ENCODE measurements at regions not wholly inside any gene's neighbourhood (a gene's known extent, or its start where the extent isn't known, plus 50 kb on each side); places are given as distances from the start of the nearest gene placed in this dataset.

- H3K27me3 ChIP-seq (ENCODE audit: low read length), result no peaks in the 10 kb centered on the region
- ChIA-PET CTCF (no interaction called here), POLR2A (ENCODE audit: unreplicated experiment) (interaction anchor here (0.5 kb wide), 1 partner anchor 45 kb away, joined by 10 read pairs; no protein-coding TSS in a partner anchor)
- H3K36me3 ChIP-seq (ENCODE audit: low read depth, low read length), result no peaks in the 10 kb centered on the region
- no peaks in the 10 kb centered on the region for H4K20me1 ChIP-seq (ENCODE audit: low read length)
- H3K4me3 ChIP-seq (ENCODE audit: low read length), result no peak overlapping the region
- H3K4me1 ChIP-seq (ENCODE audit: insufficient read depth, low read length), result peaks cover 17% of the 10 kb centered on the region
- H3K9ac ChIP-seq (ENCODE audit: low read length), result no peak overlapping the region
- no TSS peak for BruUV-seq (replicated peaks)
- H3K4me2 ChIP-seq (ENCODE audit: low read length), result no peak overlapping the region
- no peak for TF ChIP-seq EZH2 (IDR thresholded peaks at IDR 0.05; ENCODE audit: low read length, unreplicated experiment)
- no peak for TF ChIP-seq EZH2phosphoT487 (IDR thresholded peaks at IDR 0.05; ENCODE audit: borderline replicate concordance, low read length)
- no peak for TF ChIP-seq CTCF (conservative IDR thresholded peaks at IDR 0.05; ENCODE audit: low read depth, low read length)
- H3K9me3 ChIP-seq (ENCODE audit: low read length), result no peaks in the 10 kb centered on the region
- intact Hi-C loops (cut with micrococcal nuclease), result no loop called here
- no peaks in the 10 kb centered on the region for H3K79me2 ChIP-seq (ENCODE audit: low read length)
- no peak for ATAC-seq
- no peak overlapping the region for H3K27ac ChIP-seq (ENCODE audit: low read length)
- no peaks in the 10 kb centered on the region for H3F3A ChIP-seq (ENCODE audit: low read length, unreplicated experiment)
- DNase-seq, result no peak
- H2AFZ ChIP-seq (ENCODE audit: low read length), result no peak overlapping the region
- no peaks in the 10 kb centered on the region for H3K9me2 ChIP-seq (replicated peaks; ENCODE audit: low read length)
Observed at GRCh38 chr1:162982364-162982763, 86.8 kb upstream of the RGS4 start.

- ChIA-PET CTCF (no interaction called here), POLR2A (ENCODE audit: unreplicated experiment) (no interaction called here)
- Histone ChIP-seq H3K4me2 (ENCODE audit: low read length) (no peak overlapping the region), H3K27ac (ENCODE audit: low read length) (no peak overlapping the region), H2AFZ (ENCODE audit: low read length) (no peak overlapping the region), H4K20me1 (ENCODE audit: low read length) (no peaks in the 10 kb centered on the region), H3F3A (ENCODE audit: low read length, unreplicated experiment) (no peaks in the 10 kb centered on the region), H3K9ac (ENCODE audit: low read length) (no peak overlapping the region), H3K9me3 (ENCODE audit: low read length) (no peaks in the 10 kb centered on the region), H3K4me1 (ENCODE audit: insufficient read depth, low read length) (peaks cover 9% of the 10 kb centered on the region), H3K27me3 (ENCODE audit: low read length) (no peaks in the 10 kb centered on the region), H3K4me3 (ENCODE audit: low read length) (no peak overlapping the region), H3K79me2 (ENCODE audit: low read length) (no peaks in the 10 kb centered on the region), H3K36me3 (ENCODE audit: low read depth, low read length) (no peaks in the 10 kb centered on the region), H3K9me2 (replicated peaks; ENCODE audit: low read length) (no peaks in the 10 kb centered on the region)
- ATAC-seq (no peak), DNase-seq (no peak)
- no TSS peak for BruUV-seq (replicated peaks)
- TF ChIP-seq CTCF (conservative IDR thresholded peaks at IDR 0.05; ENCODE audit: low read depth, low read length), result no peak
- TF ChIP-seq EZH2phosphoT487 (IDR thresholded peaks at IDR 0.05; ENCODE audit: borderline replicate concordance, low read length), result no peak
- no peak for TF ChIP-seq EZH2 (IDR thresholded peaks at IDR 0.05; ENCODE audit: low read length, unreplicated experiment)
- intact Hi-C loops (cut with micrococcal nuclease), result no loop called here
Observed at GRCh38 chr1:162977944-162978568, 91.1 kb upstream of the RGS4 start.

GRCh38 chr1:162976628-162977027, 92.5 kb upstream of the RGS4 start:
- CTCF ChIA-PET, result no interaction called here
- Histone ChIP-seq H3K36me3 (ENCODE audit: low read depth, low read length) (no peaks in the 10 kb centered on the region), H3K4me1 (ENCODE audit: insufficient read depth, low read length) (peaks cover 13% of the 10 kb centered on the region)

More at GRCh38 chr1:162976628-162977027, 92.5 kb upstream of the RGS4 start:
- H3K79me2 ChIP-seq (ENCODE audit: low read length), result no peaks in the 10 kb centered on the region
- H4K20me1 ChIP-seq (ENCODE audit: low read length), result no peaks in the 10 kb centered on the region
- no peak overlapping the region for H3K4me3 ChIP-seq (ENCODE audit: low read length)
- DNase-seq (no peak), ATAC-seq (no peak)
- H3K9me2 ChIP-seq (replicated peaks; ENCODE audit: low read length), result no peaks in the 10 kb centered on the region
- no peaks in the 10 kb centered on the region for H3K27me3 ChIP-seq (ENCODE audit: low read length)
- no peaks in the 10 kb centered on the region for H3K9me3 ChIP-seq (ENCODE audit: low read length)
- TF ChIP-seq CTCF (conservative IDR thresholded peaks at IDR 0.05; ENCODE audit: low read depth, low read length), result no peak
- no peak for TF ChIP-seq EZH2 (IDR thresholded peaks at IDR 0.05; ENCODE audit: low read length, unreplicated experiment)
- TF ChIP-seq EZH2phosphoT487 (IDR thresholded peaks at IDR 0.05; ENCODE audit: borderline replicate concordance, low read length), result no peak
- H3F3A ChIP-seq (ENCODE audit: low read length, unreplicated experiment), result no peaks in the 10 kb centered on the region
- no TSS peak for BruUV-seq (replicated peaks)
- H3K9ac ChIP-seq (ENCODE audit: low read length), result no peak overlapping the region
- POLR2A ChIA-PET (ENCODE audit: unreplicated experiment), result no interaction called here
- no peak overlapping the region for H3K27ac ChIP-seq (ENCODE audit: low read length)
- H2AFZ ChIP-seq (ENCODE audit: low read length), result no peak overlapping the region
- no peak overlapping the region for H3K4me2 ChIP-seq (ENCODE audit: low read length)
- intact Hi-C loops (cut with micrococcal nuclease), result no loop called here

Measured in PC-3 (cell line).